NCI-H446 treated with DMSO at 0.1 percent for 48 hours (cell line): ENCODE measurements at regions not wholly inside any gene's neighbourhood (a gene's known extent, or its start where the extent isn't known, plus 50 kb on each side); places are given as distances from the start of the nearest gene placed in this dataset.

Experiments
- DNase-seq: peaks from one replicate; lab custom pipeline; 2025; lab: John Stamatoyannopoulos, UW

DNA sequence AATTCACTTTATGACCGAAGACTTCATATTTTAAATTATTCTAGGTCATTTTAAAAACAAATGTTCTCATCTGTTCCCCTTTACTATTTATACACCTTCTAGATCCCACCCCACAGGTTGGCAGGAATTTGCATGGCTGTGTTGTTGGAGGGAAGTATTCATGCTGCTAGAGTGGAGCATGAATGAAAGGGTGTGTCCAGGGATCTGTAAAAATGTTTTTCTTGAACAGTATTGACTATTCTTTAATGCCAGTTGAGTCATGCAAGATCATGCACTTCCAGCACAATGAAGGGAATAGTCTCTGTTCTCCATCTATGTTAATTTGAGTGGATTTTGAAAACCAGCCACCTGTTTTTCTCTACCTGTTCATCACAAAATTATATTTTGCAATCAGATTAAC lies 52.0 kb upstream of the COL3A1 start:
- no peak for DNase-seq
